GM23338 (cell line): ENCODE measurements at regions not wholly inside any gene's neighbourhood (a gene's known extent, or its start where the extent isn't known, plus 50 kb on each side); places are given as distances from the start of the nearest gene placed in this dataset.
"Not testable (repeated sequence)": the region's sequence is repeated elsewhere in the genome, so short reads cannot be mapped to it uniquely, and the experiment has no call there.

Source experiments
- ATAC-seq: fragments of 200-7000 bp; cut with Tn5 transposase; 3 replicates; pipeline ENCODE4 v1.9.1; 2020
- DNase-seq: peaks from one replicate; pipeline ENCODE4 v3.0.0-alpha.2; 2015; ENCODE audit warnings: low spot score
- H2AFZ ChIP-seq: fragments of 200-600 bp; sonication (generic); 2 replicates; pipeline ENCODE4 v1.8.0; 2016; ENCODE audit warnings: antibody characterized with exemption, mild to moderate bottlenecking, moderate library complexity
- H3F3A ChIP-seq: fragments of 200-600 bp; sonication (generic); replicated peaks from 2 replicates; pipeline ENCODE4 v1.8.0; 2017; ENCODE audit warnings: antibody characterized with exemption, mixed run types, low read depth
- H3K27ac ChIP-seq: fragments of 200-600 bp; sonication (generic); 2 replicates; pipeline ENCODE4 v1.6.1; 2016; ENCODE audit warnings: low read depth
- H3K27me3 ChIP-seq: fragments of 200-600 bp; sonication (generic); 2 replicates; pipeline ENCODE4 v1.8.0; 2016; ENCODE audit warnings: mild to moderate bottlenecking, mixed run types, moderate library complexity; ENCODE audit not compliant: insufficient read depth
- H3K36me3 ChIP-seq: fragments of 200-600 bp; sonication (generic); 2 replicates; pipeline ENCODE4 v1.8.0; 2016; ENCODE audit warnings: mild to moderate bottlenecking; ENCODE audit not compliant: insufficient read depth
- H3K4me1 ChIP-seq: fragments of 200-600 bp; sonication (generic); 2 replicates; pipeline ENCODE4 v1.8.0; 2016; ENCODE audit warnings: mild to moderate bottlenecking, moderate library complexity; ENCODE audit not compliant: insufficient read depth
- H3K4me2 ChIP-seq: fragments of 200-600 bp; sonication (generic); 2 replicates; pipeline ENCODE4 v1.7.1; 2017; ENCODE audit warnings: mixed run types
- H3K4me3 ChIP-seq: fragments of 200-600 bp; sonication (generic); 2 replicates; pipeline ENCODE4 v1.6.1; 2016; ENCODE audit warnings: mixed run types
- H3K79me2 ChIP-seq: fragments of 200-600 bp; sonication (generic); replicated peaks from 2 replicates; pipeline ENCODE4 v1.8.0; 2017; ENCODE audit warnings: mild to moderate bottlenecking; ENCODE audit not compliant: insufficient read depth
- H3K9me2 ChIP-seq: fragments of 200-600 bp; sonication (generic); 2 replicates; pipeline ENCODE4 v1.8.0; 2017; ENCODE audit not compliant: insufficient read depth
- H4K20me1 ChIP-seq: fragments of 200-600 bp; sonication (generic); replicated peaks from 2 replicates; pipeline ENCODE4 v1.8.0; 2017; ENCODE audit warnings: mild to moderate bottlenecking; ENCODE audit not compliant: insufficient read depth
- H3K27ac Mint-ChIP-seq: 2 replicates; pipeline ENCODE4 v1.8.0; 2020; ENCODE audit warnings: inconsistent platforms, mild to moderate bottlenecking, moderate library complexity, mixed read lengths
- H3K27me3 Mint-ChIP-seq: 3 replicates; pipeline ENCODE4 v1.8.0; 2022; ENCODE audit warnings: low read depth, mild to moderate bottlenecking, moderate library complexity, mixed read lengths, inconsistent platforms; ENCODE audit not compliant: insufficient read depth, poor library complexity
- H3K36me3 Mint-ChIP-seq: 3 replicates; pipeline ENCODE4 v1.8.0; 2021; ENCODE audit warnings: low read depth, mild to moderate bottlenecking, inconsistent platforms, moderate library complexity, mixed read lengths
- H3K4me1 Mint-ChIP-seq: 3 replicates; pipeline ENCODE4 v1.8.0; 2020; ENCODE audit warnings: mild to moderate bottlenecking, inconsistent platforms, mixed read lengths
- H3K4me3 Mint-ChIP-seq: 3 replicates; pipeline ENCODE4 v1.8.0; 2021; ENCODE audit warnings: moderate library complexity, mild to moderate bottlenecking, inconsistent platforms, mixed read lengths
- H3K9me3 Mint-ChIP-seq: 3 replicates; pipeline ENCODE4 v1.8.0; 2020; ENCODE audit warnings: moderate library complexity, mild to moderate bottlenecking, inconsistent platforms, mixed read lengths

GRCh38 chr9:67362325-67362724 lies 370.0 kb upstream of the SPATA31A3 start:
- not testable (repeated sequence) for H3K27ac ChIP-seq, H3K4me3 Mint-ChIP-seq, H3K4me2 ChIP-seq, H3K79me2 ChIP-seq, H3K9me3 Mint-ChIP-seq, H3K27ac Mint-ChIP-seq, H3K4me1 Mint-ChIP-seq, H3K4me1 ChIP-seq, H3K4me3 ChIP-seq, H3K36me3 Mint-ChIP-seq, H4K20me1 ChIP-seq, ATAC-seq, H3K9me2 ChIP-seq, H3K27me3 Mint-ChIP-seq, H3K36me3 ChIP-seq, DNase-seq, H3K27me3 ChIP-seq, H3F3A ChIP-seq, H2AFZ ChIP-seq

- not testable (repeated sequence) for H3K9me3 Mint-ChIP-seq, ATAC-seq, H3K36me3 Mint-ChIP-seq, H4K20me1 ChIP-seq, H3K4me1 ChIP-seq, H3K27ac ChIP-seq, H3K27ac Mint-ChIP-seq, H2AFZ ChIP-seq, H3K79me2 ChIP-seq, DNase-seq, H3K27me3 ChIP-seq, H3K4me1 Mint-ChIP-seq, H3F3A ChIP-seq, H3K4me2 ChIP-seq, H3K9me2 ChIP-seq, H3K27me3 Mint-ChIP-seq, H3K36me3 ChIP-seq, H3K4me3 ChIP-seq, H3K4me3 Mint-ChIP-seq
Observed at GRCh38 chr9:67353961-67354360, 361.6 kb upstream of the SPATA31A3 start.

- not testable (repeated sequence) for H3K79me2 ChIP-seq, ATAC-seq, H3K27ac Mint-ChIP-seq
Observed at GRCh38 chr9:67349424-67349759, 357.0 kb upstream of the SPATA31A3 start.

GRCh38 chr9:67348562-67349423 lies 356.4 kb upstream of the SPATA31A3 start:
- not testable (repeated sequence) for H3K4me1 ChIP-seq, H3F3A ChIP-seq, H3K4me3 Mint-ChIP-seq, ATAC-seq, H3K79me2 ChIP-seq, H3K27me3 Mint-ChIP-seq, DNase-seq, H2AFZ ChIP-seq, H3K4me1 Mint-ChIP-seq, H4K20me1 ChIP-seq, H3K9me3 Mint-ChIP-seq, H3K4me3 ChIP-seq, H3K36me3 Mint-ChIP-seq, H3K9me2 ChIP-seq, H3K27ac Mint-ChIP-seq, H3K4me2 ChIP-seq, H3K27ac ChIP-seq, H3K36me3 ChIP-seq, H3K27me3 ChIP-seq

More at GRCh38 chr9:67349424-67349759, 357.0 kb upstream of the SPATA31A3 start:
- H4K20me1 ChIP-seq, H2AFZ ChIP-seq, H3K9me3 Mint-ChIP-seq, H3K4me1 Mint-ChIP-seq, H3K27ac ChIP-seq, H3K4me3 ChIP-seq, H3K36me3 Mint-ChIP-seq, H3F3A ChIP-seq, H3K9me2 ChIP-seq, H3K4me3 Mint-ChIP-seq, H3K4me1 ChIP-seq, H3K36me3 ChIP-seq, DNase-seq, H3K27me3 ChIP-seq, H3K4me2 ChIP-seq, H3K27me3 Mint-ChIP-seq: not testable (repeated sequence)

- H3K79me2 ChIP-seq, H3K4me1 ChIP-seq: not testable (repeated sequence)
Observed at GRCh38 chr9:67348094-67348493, 355.7 kb upstream of the SPATA31A3 start.

GRCh38 chr9:67339216-67339615 lies 346.9 kb upstream of the SPATA31A3 start:
- not testable (repeated sequence) for H3K4me3 ChIP-seq, H3K9me2 ChIP-seq, H4K20me1 ChIP-seq, H3K4me1 Mint-ChIP-seq, H3K36me3 Mint-ChIP-seq, H3K27me3 Mint-ChIP-seq, H2AFZ ChIP-seq, H3K27me3 ChIP-seq, ATAC-seq, H3K4me2 ChIP-seq, H3K4me1 ChIP-seq, H3K27ac ChIP-seq, H3K4me3 Mint-ChIP-seq, H3K27ac Mint-ChIP-seq, H3K36me3 ChIP-seq, H3K79me2 ChIP-seq, H3K9me3 Mint-ChIP-seq, DNase-seq, H3F3A ChIP-seq

More at GRCh38 chr9:67348094-67348493, 355.7 kb upstream of the SPATA31A3 start:
- H3K36me3 Mint-ChIP-seq, H3K4me2 ChIP-seq, H3F3A ChIP-seq, H3K9me3 Mint-ChIP-seq, H3K9me2 ChIP-seq, H3K27ac ChIP-seq, H3K4me1 Mint-ChIP-seq, H3K27me3 Mint-ChIP-seq, H3K36me3 ChIP-seq, H4K20me1 ChIP-seq, H3K27me3 ChIP-seq, H3K27ac Mint-ChIP-seq, H2AFZ ChIP-seq, H3K4me3 ChIP-seq, DNase-seq, H3K4me3 Mint-ChIP-seq, ATAC-seq: not testable (repeated sequence)

GRCh38 chr9:67338201-67338600 lies 345.9 kb upstream of the SPATA31A3 start:
- H2AFZ ChIP-seq, H3K4me2 ChIP-seq, H4K20me1 ChIP-seq, H3K4me3 Mint-ChIP-seq, H3K27ac ChIP-seq, DNase-seq, H3K36me3 Mint-ChIP-seq, H3K9me2 ChIP-seq, H3K36me3 ChIP-seq, H3K27ac Mint-ChIP-seq, H3K4me3 ChIP-seq, ATAC-seq, H3K79me2 ChIP-seq, H3K4me1 ChIP-seq, H3K27me3 ChIP-seq, H3K4me1 Mint-ChIP-seq, H3K9me3 Mint-ChIP-seq, H3F3A ChIP-seq, H3K27me3 Mint-ChIP-seq: not testable (repeated sequence)
